HepG2 (cell line): ENCODE measurements at regions not wholly inside any gene's neighbourhood (a gene's known extent, or its start where the extent isn't known, plus 50 kb on each side); places are given as distances from the start of the nearest gene placed in this dataset.
A peak's percentile ranks its signal among the peaks of the same experiment; 100 is the strongest.

Experiments used
- ARHGAP35 ChIP-seq: sonication (generic); formaldehyde crosslinking; IDR thresholded peaks from 2 replicates; pipeline ENCODE4 v1.9.0; 2022; ENCODE audit warnings: mild to moderate bottlenecking, inconsistent platforms, moderate library complexity, missing genetic modification reagents, borderline replicate concordance
- ASH2L ChIP-seq: fragments of 300-600, 200-600 bp; sonication (generic); IDR thresholded peaks from 2 replicates; pipeline ENCODE4 v1.7.0; 2017; ENCODE audit warnings: low read depth, mild to moderate bottlenecking, moderate library complexity, mixed read lengths, low read length; ENCODE audit not compliant: insufficient read length
- CENPT ChIP-seq: sonication (generic); formaldehyde crosslinking; IDR thresholded peaks from 2 replicates; pipeline ENCODE4 v1.8.0; 2022; ENCODE audit warnings: low read depth, mild to moderate bottlenecking, moderate library complexity, missing genetic modification reagents
- CHD2 ChIP-seq: IDR thresholded peaks from 2 replicates; pipeline ENCODE4 v1.6.1; 2011; ENCODE audit warnings: low read depth, low read length, improper control_type of control experiment
- ETV5 ChIP-seq: IDR thresholded peaks from 2 replicates; pipeline ENCODE4 v1.6.1; 2018; ENCODE audit warnings: missing biosample characterization, missing genetic modification reagents, inconsistent platforms, borderline replicate concordance
- GATAD1 ChIP-seq: IDR thresholded peaks from 2 replicates; pipeline ENCODE4 v1.6.1; 2016; ENCODE audit warnings: missing genetic modification reagents, missing compliant biosample characterization
- GTF2F1 ChIP-seq: fragments of 150-350 bp; IDR thresholded peaks from 2 replicates; pipeline ENCODE4 v1.6.1; 2014; ENCODE audit warnings: low read length
- IKZF4 ChIP-seq: sonication (generic); formaldehyde crosslinking; IDR thresholded peaks from 2 replicates; pipeline ENCODE4 v1.5.1; 2020; ENCODE audit warnings: borderline replicate concordance, mild to moderate bottlenecking, low read depth, missing genetic modification reagents; ENCODE audit errors: not compliant biosample characterization
- KLF11 ChIP-seq: IDR thresholded peaks from 2 replicates; pipeline ENCODE4 v1.6.1; 2016; ENCODE audit warnings: missing compliant biosample characterization
- MEIS1 ChIP-seq: sonication (generic); formaldehyde crosslinking; IDR thresholded peaks from 2 replicates; pipeline ENCODE4 v1.9.0; 2021; ENCODE audit warnings: mild to moderate bottlenecking, missing genetic modification reagents, moderate library complexity, borderline replicate concordance
- MTA3 ChIP-seq: sonication (generic); formaldehyde crosslinking; IDR thresholded peaks from 2 replicates; pipeline ENCODE4 v1.4.0; 2020; ENCODE audit warnings: missing genetic modification reagents
- NCOA5 ChIP-seq: sonication (generic); formaldehyde crosslinking; IDR thresholded peaks from 2 replicates; pipeline ENCODE4 v1.4.0; 2020; ENCODE audit warnings: missing genetic modification reagents
- POLR2AphosphoS2 ChIP-seq: IDR thresholded peaks from 2 replicates; pipeline ENCODE4 v1.6.1; 2011; ENCODE audit warnings: low read depth, low read length, improper control_type of control experiment
- RBAK ChIP-seq: sonication (generic); formaldehyde crosslinking; IDR thresholded peaks from 2 replicates; pipeline ENCODE4 v1.5.1; 2020; ENCODE audit warnings: mild to moderate bottlenecking, missing genetic modification reagents
- SMAD3 ChIP-seq: sonication (generic); formaldehyde crosslinking; IDR thresholded peaks from 2 replicates; pipeline ENCODE4 v1.4.0; 2020; ENCODE audit warnings: missing genetic modification reagents
- SMARCE1 ChIP-seq: fragments of 450-650 bp; IDR thresholded peaks from 2 replicates; pipeline ENCODE4 v1.6.1; 2017; ENCODE audit warnings: borderline replicate concordance
- YEATS2 ChIP-seq: sonication (generic); formaldehyde crosslinking; IDR thresholded peaks from 2 replicates; pipeline ENCODE4 v1.4.0; 2020; ENCODE audit warnings: missing genetic modification reagents, borderline replicate concordance
- ZKSCAN1 ChIP-seq: fragments of 150-350 bp; IDR thresholded peaks from 2 replicates; pipeline ENCODE4 v1.6.1; 2014; ENCODE audit warnings: low read length
- ZMAT3 ChIP-seq: sonication (generic); formaldehyde crosslinking; conservative IDR thresholded peaks from 2 replicates; pipeline ENCODE4 v1.7.0; 2021; ENCODE audit warnings: missing genetic modification reagents
- ZMYM4 ChIP-seq: sonication (generic); formaldehyde crosslinking; IDR thresholded peaks from 2 replicates; pipeline ENCODE4 v1.8.1; 2023; ENCODE audit warnings: mild to moderate bottlenecking, missing genetic modification reagents
- ZNF234 ChIP-seq: sonication (generic); formaldehyde crosslinking; conservative IDR thresholded peaks from 2 replicates; pipeline ENCODE4 v1.5.1; 2020; ENCODE audit warnings: mild to moderate bottlenecking, missing genetic modification reagents
- ZNF263 ChIP-seq: sonication (generic); formaldehyde crosslinking; IDR thresholded peaks from 2 replicates; pipeline ENCODE4 v1.4.0; 2020; ENCODE audit warnings: missing genetic modification reagents
- ZNF44 ChIP-seq: sonication (generic); formaldehyde crosslinking; IDR thresholded peaks from 2 replicates; pipeline ENCODE4 v1.5.1; 2020; ENCODE audit warnings: mild to moderate bottlenecking, missing genetic modification reagents
- ZNF629 ChIP-seq: sonication (generic); formaldehyde crosslinking; conservative IDR thresholded peaks from 2 replicates; pipeline ENCODE4 v1.5.0; 2020; ENCODE audit warnings: missing genetic modification reagents
- ZNF644 ChIP-seq: IDR thresholded peaks from 2 replicates; pipeline ENCODE4 v1.6.1; 2016; ENCODE audit warnings: low read depth
- TF ChIP-seq, protein P1 (sequence below): sonication (generic); formaldehyde crosslinking; IDR thresholded peaks from 2 replicates; pipeline ENCODE4 v1.9.0; 2022; ENCODE audit warnings: missing genetic modification reagents, mild to moderate bottlenecking, borderline replicate concordance
- TF ChIP-seq, protein P2 (sequence below): IDR thresholded peaks from 2 replicates; pipeline ENCODE4 v1.6.1; 2016; ENCODE audit warnings: missing compliant biosample characterization, missing genetic modification reagents, borderline replicate concordance
- TF ChIP-seq, protein P3 (sequence below): sonication (generic); formaldehyde crosslinking; IDR thresholded peaks from 2 replicates; pipeline ENCODE4 v1.8.1; 2023; ENCODE audit warnings: missing genetic modification reagents, inconsistent platforms, borderline replicate concordance
- TF ChIP-seq, protein P4 (sequence below): sonication (generic); formaldehyde crosslinking; IDR thresholded peaks from 2 replicates; pipeline ENCODE4 v1.4.0; 2020; ENCODE audit warnings: low read depth, mild to moderate bottlenecking, missing genetic modification reagents

DNA sequence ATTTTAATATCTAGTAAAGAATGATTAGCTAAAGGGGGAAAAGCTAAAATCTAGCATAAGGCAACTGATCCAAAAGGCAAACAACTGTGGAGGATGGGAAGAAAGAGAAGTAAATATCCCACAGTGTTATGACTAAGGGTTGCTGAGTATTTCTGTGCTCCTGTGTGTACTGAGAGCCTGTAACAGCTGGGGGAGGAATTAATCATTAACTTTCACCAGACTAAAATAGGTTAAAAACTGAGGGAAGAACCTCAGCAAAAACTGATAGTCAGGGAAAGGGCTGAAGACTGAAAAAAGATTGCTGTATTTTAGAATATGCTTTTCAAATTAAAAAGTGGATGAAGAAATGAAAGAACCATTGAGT, 365.9 kb downstream of the CXXC4 start (continued):
- TF ChIP-seq, protein P1, sequence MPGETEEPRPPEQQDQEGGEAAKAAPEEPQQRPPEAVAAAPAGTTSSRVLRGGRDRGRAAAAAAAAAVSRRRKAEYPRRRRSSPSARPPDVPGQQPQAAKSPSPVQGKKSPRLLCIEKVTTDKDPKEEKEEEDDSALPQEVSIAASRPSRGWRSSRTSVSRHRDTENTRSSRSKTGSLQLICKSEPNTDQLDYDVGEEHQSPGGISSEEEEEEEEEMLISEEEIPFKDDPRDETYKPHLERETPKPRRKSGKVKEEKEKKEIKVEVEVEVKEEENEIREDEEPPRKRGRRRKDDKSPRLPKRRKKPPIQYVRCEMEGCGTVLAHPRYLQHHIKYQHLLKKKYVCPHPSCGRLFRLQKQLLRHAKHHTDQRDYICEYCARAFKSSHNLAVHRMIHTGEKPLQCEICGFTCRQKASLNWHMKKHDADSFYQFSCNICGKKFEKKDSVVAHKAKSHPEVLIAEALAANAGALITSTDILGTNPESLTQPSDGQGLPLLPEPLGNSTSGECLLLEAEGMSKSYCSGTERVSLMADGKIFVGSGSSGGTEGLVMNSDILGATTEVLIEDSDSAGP (CRISPR knock-in tag), result no peak
- TF ChIP-seq SMAD3 (no peak), CENPT (CRISPR knock-in tag) (no peak), ZNF629 (no peak), YEATS2 (no peak), MEIS1 (CRISPR knock-in tag) (no peak), ASH2L (peak; percentile 45), ZMAT3 (CRISPR knock-in tag) (no peak), SMARCE1 (no peak), KLF11 (CRISPR knock-in tag) (no peak), GTF2F1 (no peak), GATAD1 (CRISPR knock-in tag) (no peak), ZMYM4 (CRISPR knock-in tag) (peak; percentile 74; the same call in 1 of the 2 replicates), NCOA5 (no peak), MTA3 (CRISPR knock-in tag) (no peak), ZNF234 (CRISPR knock-in tag) (no peak), ZNF263 (CRISPR knock-in tag) (no peak), RBAK (CRISPR knock-in tag) (no peak), ZNF44 (CRISPR knock-in tag) (no peak), ARHGAP35 (CRISPR knock-in tag) (no peak), ZKSCAN1 (no peak), POLR2AphosphoS2 (no peak), ZNF644 (0 out of 2 replicates have a peak, but pooled peaks have one; percentile 17), IKZF4 (CRISPR knock-in tag) (no peak), ETV5 (no peak), CHD2 (no peak)
- TF ChIP-seq, protein P2, sequence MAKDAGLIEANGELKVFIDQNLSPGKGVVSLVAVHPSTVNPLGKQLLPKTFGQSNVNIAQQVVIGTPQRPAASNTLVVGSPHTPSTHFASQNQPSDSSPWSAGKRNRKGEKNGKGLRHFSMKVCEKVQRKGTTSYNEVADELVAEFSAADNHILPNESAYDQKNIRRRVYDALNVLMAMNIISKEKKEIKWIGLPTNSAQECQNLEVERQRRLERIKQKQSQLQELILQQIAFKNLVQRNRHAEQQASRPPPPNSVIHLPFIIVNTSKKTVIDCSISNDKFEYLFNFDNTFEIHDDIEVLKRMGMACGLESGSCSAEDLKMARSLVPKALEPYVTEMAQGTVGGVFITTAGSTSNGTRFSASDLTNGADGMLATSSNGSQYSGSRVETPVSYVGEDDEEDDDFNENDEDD, result no peak
- TF ChIP-seq, protein P3, sequence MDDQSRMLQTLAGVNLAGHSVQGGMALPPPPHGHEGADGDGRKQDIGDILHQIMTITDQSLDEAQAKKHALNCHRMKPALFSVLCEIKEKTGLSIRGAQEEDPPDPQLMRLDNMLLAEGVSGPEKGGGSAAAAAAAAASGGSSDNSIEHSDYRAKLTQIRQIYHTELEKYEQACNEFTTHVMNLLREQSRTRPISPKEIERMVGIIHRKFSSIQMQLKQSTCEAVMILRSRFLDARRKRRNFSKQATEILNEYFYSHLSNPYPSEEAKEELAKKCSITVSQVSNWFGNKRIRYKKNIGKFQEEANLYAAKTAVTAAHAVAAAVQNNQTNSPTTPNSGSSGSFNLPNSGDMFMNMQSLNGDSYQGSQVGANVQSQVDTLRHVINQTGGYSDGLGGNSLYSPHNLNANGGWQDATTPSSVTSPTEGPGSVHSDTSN, result no peak
- TF ChIP-seq, protein P4, sequence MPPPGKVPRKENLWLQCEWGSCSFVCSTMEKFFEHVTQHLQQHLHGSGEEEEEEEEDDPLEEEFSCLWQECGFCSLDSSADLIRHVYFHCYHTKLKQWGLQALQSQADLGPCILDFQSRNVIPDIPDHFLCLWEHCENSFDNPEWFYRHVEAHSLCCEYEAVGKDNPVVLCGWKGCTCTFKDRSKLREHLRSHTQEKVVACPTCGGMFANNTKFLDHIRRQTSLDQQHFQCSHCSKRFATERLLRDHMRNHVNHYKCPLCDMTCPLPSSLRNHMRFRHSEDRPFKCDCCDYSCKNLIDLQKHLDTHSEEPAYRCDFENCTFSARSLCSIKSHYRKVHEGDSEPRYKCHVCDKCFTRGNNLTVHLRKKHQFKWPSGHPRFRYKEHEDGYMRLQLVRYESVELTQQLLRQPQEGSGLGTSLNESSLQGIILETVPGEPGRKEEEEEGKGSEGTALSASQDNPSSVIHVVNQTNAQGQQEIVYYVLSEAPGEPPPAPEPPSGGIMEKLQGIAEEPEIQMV (CRISPR knock-in tag), result no peak
